ENCODE measurements at regions not wholly inside any gene's neighbourhood (a gene's known extent, or its start where the extent isn't known, plus 50 kb on each side); places are given as distances from the start of the nearest gene placed in this dataset.

DNA sequence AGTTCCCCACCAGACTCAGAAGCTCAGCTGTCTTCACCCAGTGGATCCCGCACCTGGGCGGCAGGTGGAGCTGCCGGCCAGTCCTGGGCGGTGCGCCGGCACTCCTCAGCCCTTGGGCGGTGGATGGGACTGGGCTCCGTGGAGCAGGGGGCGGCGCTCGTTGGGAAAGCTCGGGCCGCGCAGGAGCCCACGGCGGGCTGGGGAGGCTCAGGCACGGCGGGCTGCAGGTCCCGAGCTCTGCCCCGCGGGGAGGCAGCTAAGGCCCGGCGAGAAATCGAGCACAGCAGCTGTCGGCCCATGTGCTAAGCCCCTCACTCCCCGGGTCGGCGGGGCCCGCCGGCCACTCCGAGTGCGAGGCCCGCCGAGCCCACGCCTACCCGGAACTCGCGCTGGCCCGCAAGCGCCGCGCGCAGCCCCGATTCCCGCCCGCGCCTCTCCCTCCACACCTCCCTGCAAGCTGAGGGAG is 560.0 kb downstream of the BRINP1 start:
- no peak for DNase-seq

DNA sequence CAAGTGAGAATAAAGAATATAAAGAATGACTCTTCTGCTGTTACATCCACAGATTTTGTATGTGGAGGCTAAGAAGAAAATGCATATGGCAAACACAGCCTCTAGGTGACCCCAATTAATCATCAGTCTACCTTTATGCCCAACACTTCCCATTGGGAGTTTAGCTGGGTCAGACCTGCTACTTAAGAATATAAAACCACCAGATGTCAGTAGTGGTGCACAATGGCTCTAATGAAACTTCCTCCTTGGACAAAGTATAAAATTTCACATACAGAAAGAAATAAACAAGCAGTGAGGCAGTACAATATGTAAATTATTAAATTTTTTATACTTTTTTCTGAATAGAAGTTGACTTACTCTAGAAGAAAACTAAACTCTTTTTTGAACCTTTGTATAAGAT is 539.9 kb downstream of the BRINP1 start:
- no peak for DNase-seq

DNA sequence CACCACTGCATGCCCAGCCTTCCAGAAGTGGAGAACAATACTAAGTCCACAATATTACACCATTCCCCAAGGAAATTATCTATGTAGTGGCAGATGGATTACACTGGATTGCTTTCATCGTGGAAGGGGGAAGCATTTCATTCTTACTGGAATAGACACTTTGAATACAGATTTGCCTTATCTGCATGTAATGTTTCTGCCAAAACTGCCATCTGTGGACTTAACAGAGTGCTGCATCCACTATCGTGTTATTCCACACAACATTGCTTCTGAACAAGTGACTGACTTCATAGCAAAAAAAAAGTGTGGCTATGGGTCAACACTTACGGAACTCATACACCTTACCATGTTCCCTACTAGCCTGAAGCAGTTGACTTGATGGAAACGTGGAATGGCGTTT is 536.9 kb downstream of the BRINP1 start:
- DNase-seq, result no peak

DNA sequence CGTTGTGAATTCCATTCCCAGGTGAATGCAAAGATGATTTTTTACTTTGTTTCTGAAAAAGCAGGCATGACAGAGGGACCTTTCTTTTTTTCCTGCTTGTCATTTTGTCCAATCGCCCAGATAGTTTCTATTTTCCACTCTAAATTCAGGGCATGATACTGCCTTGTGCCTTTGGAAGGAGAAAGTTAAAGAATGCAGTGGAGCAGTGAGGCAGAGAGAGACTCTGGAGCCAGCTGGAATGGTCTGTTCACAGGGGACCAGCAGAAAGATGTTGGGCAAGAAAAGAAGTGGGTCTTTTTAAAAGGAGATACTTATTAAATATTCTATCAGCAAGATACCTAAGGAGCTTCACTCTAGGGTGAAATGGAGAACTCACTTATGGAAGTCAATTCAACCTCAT is 532.3 kb downstream of the BRINP1 start:
- no peak for DNase-seq

DNA sequence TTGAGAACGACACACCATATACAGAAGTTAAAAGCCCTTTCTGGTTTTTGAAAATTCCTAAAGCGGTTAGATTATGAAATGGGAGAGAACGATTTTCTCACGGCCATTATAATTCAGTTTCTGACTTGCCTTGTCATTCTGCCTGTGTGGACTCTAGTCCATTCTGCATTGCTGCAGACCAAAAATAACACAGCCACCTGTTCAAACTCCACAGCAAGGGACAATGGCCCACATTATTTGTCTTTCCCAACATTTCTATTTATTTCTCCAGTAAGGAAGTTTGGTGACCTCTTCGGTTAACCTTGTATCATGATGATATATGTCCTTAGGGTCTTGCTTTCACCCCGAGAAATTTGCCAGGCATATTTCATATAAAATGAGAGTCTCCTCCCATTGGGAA is 497.7 kb downstream of the BRINP1 start:
- DNase-seq, result no peak

DNA sequence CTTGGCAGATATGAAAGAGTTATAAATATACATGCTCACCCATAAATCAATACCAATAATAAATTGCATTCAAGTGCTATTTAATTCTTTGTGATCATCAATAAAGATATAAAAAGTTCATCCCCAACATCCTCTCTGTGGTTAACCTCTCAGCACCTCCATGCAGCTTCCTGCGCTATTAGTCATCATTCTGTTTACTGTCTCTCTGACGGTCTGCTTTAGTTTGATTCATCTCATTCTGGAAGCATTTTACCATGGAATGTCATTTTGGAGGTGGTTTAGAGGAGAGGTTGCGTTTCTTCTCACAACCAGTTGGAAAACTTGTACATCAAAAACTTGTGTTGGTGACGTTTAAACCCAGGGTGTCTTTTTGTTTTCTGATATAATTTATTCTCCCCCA is 486.6 kb downstream of the BRINP1 start:
- no peak for DNase-seq

DNA sequence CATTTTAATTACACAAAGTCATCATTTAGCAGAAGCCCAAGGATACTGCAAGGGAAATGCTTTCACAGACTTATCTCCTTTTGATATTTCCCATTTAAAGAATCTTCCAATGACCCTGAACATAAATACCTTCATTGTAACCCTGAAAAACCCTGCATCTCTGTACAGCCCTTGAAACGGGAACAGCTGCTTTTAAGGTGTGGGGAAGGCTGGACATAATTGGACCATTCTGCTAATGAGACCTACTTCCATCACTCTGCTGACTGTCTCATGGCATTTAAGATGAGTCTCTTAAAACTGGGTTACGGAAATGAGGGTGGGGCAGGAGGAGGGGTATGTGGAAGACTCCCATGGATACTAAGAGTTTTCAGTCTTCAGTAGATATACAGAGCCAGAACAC is 485.8 kb downstream of the BRINP1 start:
- DNase-seq, result no peak

DNA sequence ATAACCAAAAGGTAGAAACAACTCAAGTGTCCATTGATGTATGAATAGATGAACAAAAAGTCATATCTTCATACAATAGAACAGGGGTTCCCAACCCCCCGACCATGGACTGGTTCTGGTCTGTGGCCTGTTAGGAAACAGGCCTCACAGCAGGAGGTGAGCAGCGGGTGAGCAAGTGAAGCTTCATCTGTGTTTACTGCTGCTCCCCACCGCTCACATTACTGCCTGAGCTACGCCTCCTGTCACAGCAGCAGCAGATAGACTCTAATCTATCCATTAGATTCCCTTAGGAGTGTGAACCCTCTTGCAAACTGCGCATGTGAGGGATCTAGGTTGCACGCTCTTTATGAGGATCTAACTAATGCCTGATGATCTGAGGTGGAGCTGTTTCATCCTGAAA is 478.0 kb downstream of the BRINP1 start:
- DNase-seq, result no peak

DNA sequence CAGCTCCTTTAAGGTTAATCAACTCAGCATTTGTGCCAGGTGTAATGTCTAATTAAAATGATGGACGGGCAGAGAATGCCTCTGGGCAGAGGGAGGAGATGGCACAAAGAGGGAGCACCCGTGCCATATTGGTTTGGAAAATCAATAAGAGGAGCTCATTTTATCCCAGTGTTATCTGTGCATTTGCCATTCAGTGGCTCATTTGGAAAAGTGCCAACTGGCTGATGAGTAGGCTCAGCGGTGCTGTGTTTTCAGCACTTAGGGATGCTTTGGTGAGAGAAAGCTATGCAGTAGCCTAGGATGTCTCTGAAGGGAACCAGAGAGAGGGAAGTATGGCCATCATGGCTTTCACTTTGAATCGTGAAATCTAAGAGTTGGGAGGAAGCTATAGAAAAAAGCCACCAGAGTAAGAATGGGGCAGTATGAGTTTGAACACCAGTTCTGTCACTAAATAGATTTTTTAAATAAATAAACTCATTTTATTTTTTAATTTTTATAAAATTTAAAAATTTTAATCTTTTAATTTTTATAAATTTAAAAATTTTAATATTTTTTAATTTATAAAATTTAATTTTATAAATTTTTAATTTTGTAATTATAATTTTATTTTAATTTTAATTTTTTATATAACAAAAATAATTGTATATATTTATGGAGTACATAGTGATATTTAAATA is 472.8 kb downstream of the BRINP1 start:
- DNase-seq, result no peak

DNA sequence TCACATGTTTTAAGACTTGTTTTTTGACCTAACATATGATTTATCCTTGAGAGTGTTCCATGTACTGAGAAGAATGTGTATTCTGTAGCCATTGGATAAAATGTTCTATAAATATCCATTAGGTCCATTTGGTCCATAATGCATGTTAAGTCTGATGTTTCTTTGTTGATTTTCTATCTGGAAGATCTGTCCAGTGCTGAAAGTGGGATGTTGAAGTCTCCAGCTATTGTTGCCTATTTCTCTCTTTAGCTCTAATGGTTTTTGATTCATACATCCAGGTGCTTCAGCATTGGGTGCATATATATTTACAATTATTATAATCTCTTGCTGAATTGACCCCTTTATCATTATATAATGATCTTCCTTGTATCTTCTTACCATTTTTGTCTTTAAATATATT is 451.1 kb downstream of the BRINP1 start:
- no peak for DNase-seq

DNA sequence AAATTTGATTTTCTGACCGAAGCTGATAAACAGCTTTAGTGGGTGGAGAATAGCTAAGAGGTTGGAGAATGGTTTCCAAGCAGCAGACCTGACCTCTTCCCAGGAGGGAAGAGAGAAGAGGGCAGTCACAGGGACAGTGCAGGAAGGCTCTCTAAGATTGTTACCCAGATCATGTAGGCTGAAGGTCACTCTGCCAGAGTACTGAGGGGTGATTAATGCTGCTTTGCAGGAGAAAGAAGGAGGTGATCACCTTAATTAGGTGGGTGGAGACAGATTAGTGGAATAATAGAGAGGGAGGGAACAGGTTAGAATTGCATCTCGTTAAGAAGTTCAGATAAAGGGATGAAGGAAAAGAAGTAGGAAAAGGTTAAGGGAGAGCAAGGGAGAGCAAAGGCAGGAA is 440.5 kb downstream of the BRINP1 start:
- no peak for DNase-seq

DNA sequence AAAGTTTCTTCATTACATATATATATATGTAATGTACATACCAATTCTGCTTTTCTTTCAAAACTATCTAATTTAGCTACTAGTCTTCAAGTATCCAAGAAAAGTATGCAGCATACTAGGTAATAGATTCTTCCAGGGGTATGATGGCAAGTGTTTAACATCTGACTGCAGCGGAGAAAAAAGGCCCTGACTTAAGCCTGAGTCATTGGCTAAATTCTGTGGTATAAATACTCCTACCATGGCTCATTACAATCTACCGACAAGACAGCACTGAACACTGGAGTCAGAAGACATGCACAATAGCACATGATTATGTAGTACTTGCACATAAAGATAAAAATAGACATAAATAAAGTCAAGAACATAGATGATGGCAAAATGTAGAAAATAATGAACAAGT is 439.9 kb downstream of the BRINP1 start:
- DNase-seq, result no peak

DNA sequence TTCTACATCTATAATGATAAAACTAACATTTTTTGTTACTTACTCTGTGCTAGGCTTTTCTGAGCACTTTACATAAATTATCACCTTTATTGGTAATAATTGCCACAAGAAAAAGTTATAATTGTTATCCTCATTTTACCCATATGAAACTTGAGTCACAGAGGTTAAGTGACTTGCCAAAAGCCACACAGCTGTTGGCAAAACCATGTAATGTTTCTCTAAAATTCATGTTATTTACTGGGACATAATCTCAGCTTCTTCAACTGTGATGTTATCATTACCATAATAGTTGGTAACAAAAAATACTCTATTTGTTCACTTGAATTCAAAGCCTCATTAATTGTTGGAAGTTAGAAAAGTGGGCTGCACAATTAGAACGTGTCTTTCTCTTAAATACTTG is 437.3 kb downstream of the BRINP1 start:
- DNase-seq, result no peak

DNA sequence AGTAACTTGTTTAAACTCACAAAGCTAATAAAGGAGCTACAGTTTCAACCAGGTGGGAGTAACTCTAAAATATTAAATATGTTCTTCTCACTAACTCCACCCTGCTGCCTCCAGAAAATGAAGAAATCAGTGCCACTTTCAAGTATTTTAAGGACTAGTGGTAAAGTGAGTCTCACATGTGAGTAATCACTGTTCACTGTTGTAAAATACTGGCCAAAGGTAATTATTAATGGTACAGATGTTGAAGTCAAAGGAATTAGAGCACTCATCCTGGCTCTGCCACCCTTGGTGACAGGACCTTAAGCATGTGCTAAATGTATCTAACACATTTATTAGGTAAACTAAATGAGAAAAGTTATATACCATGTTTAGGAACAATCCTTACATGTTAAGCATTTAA is 430.7 kb downstream of the BRINP1 start:
- no peak for DNase-seq

DNA sequence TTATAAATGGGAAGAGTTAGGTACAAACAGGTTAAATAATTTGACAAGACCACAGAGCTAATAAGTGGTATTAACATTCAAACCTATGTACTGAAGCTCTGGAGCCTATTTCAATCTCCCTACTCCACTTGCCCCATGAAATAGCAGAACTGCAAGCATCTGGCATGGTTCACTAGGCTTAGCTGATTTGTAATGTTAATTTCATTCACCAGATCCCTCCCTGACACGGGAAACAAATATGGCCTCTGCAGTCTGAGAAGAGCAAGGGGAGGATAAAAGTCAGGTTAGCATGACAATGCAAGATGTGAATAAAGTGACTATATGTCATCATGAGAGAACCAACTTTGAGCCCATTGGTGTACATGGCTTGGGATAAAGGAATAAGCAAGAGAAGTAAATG is 428.8 kb downstream of the BRINP1 start:
- no peak for DNase-seq

DNA sequence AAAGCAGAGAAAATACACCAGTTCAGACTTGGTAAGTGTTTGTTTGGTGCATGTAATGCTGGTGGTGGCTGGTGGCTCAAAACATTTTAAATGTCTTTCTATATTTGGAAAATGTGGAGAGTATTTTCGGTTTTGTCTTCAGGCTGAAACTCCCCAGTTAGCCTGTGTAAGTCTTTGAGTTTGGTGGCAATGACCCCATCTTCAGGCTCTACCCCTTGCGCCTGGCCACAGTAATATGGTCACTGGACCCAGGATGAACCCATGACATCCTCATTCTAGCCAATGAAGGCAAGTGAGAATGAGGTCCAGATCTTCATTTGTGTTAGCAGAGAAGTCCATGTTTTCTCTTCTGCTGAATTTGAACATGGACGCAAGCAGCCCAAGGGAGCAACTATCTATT is 422.6 kb downstream of the BRINP1 start:
- DNase-seq, result no peak

DNA sequence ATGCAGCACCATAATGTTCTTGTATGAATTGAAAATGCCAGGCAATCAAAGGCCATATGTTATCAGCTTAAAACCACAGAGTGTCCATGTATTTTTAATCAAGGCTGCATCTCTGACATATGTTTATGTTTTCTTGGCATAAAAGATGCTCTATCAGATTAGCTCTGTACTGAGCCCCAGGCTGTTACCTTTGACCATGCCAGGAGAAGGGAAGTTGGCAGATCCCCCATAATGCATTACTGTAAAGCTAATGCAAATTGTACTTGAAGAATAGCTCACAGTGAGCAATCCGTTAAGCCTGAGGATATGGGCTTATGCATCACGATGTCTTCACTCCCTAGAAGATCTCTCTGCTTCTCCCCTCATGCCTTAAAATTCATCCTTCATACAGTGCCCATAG is 414.4 kb downstream of the BRINP1 start:
- no peak for DNase-seq

DNA sequence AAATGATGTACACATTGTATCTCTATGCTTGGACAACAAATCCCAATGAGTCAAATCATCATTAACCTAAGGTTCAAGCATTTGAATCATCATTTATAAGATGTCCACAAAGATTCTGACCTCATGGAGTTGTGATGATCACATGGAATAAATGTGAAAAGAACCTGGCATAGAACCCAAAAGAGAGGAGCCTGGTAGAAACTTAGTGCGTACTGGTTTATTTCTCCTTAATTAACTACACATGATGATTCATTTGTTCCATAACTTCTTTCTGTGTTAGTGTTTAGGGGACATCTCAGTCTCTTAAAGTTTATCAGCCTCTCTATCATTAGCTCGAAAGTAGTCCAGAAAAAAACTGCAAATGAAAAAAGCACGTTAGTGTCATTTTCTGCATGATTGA is 411.6 kb downstream of the BRINP1 start:
- no peak for DNase-seq

DNA sequence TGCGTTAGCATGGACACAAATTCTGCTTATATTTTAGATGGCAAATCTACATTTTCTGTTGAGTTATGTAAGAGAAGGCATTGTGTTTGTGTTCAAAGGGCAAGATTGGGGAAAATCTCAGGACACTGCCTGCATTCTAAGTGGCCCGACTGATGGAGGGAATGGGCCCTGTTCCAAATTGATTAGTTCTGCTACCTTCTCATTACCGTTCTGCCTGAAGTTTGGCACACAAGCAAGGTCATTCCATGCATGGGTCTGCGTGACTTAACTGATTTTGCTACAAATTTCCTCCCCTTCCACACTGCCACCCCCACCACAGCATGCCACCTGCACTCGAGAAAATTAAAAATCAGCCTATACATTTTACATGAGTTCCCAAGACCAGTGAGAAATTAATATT is 409.9 kb downstream of the BRINP1 start:
- DNase-seq, result no peak

DNA sequence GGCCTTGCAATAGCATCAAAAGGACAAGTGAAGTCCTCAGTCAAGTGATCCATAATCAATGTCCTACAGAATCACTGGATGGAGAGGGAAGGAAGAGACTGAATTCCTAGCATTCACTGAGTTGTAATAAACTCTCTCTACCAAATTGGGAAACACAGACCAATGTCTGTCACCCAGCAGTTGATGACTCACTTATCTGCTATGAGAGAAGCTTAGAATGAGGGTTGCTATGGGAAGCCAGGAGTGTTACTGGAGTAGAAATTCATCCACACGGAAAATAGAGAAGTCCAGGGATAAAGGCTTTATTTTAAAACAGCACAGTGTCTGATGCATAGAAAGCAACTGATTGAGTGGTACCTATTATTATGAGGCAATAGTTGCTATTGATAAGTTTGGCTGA is 407.4 kb downstream of the BRINP1 start:
- no peak for DNase-seq

DNA sequence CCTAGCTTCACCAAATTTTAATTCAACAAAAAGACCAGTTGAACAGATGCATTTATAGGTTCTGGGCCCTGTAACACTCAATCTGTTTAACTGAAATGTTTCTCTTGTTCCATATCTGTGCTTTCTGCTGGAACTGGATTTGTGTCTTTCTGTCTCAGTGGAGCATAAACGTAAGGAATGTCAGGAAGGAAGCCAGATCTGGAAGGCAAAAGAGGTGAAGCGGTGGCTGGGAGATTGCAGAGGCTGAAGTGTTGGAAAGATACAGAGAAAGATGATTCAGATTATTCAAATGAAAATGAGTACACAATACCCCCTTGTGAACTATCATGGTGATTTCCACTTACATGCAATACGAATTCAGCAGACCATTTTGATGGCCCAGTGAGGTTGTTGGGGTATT is 406.8 kb downstream of the BRINP1 start:
- no peak for DNase-seq

DNA sequence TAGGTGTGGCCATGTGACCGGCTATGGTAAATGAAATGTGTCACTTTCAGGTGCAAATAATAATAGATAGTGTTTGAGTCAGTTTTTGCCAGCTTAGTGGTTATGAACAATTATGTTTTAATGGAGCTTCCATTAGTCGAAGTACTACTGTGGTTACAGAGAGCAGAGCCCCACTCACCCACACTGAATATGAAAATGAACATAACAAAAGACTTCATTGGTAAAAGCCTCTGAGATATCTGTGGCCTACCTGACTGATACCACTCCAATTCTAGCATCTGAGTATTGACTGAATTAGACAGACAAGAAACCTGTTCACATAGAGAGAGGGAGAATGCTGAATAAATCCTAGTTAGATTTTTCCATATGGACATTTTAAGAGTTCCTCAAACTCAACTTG is 405.6 kb downstream of the BRINP1 start:
- no peak for DNase-seq

DNA sequence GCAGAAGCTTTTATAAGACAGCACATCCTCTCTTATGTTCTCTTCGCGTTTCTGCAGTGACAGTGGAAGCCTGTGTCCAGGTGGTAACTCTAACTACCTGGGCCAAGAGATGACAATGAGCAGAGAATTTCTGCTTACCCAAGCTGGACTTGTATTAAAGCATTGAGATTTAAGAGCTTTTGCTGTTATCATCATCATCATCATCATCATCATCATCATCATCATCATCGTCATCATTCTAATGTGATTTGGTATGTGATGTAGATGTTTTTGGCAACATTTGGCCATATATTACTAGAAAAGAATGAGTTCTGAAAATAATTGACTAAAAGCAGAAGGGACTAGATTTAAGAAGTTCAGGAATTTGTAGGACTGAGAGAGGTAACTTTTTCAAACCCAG is 401.3 kb downstream of the BRINP1 start:
- no peak for DNase-seq

DNA sequence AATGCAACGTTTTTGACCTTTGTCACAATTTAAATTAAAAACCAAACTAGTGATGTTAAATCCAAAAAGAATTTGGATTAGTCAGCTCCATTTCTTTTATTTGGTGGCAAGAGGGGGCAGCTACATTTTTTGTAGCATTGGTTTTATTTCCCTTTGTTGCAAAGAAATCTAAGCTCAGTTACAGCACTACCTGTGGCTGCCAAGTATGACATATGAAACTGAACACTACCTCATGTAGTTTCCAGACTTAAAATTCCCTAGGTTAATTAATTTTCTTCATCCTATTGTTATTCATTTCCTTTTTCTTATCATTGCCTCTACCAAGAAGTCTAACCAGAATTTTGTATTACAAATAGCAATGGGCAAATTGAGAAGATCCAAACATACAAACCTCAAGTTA is 393.5 kb downstream of the BRINP1 start:
- no peak for DNase-seq

DNA sequence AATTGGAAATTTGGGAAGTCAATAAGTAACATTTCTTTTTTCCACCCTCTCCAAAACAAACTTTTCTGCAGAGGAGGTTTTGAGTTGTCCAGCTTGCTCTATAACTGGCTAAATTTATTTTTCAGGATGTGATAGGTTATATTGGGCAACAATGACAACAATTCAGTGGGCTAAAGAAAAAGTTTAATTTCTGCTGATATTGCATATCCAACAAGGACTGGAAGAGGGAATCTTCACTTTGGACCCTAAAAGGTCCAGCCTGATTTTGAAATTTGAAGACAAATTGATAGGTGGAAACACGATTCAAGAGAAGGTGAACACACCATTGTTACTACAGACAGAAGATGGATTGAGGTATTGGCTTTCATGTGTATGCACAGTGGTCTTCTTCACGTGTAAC is 393.1 kb downstream of the BRINP1 start:
- no peak for DNase-seq

DNA sequence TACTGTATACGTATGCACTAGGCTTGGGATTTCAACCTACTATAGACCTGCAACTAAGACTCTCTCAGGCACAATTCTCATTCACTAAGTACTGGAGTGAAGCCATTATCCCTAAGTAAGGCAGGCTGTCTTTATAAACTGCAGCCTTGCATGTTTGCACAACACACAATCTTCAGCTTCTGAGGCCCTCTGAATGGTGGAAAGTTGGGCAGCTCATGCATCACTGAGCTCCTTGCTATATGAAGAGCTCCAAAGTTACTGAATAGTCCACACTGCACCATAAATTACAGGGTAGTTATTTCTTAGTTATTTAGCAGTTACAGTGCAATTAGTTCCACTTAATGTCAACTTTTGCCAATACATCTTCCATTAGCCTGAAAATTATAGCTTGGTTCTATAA is 384.6 kb downstream of the BRINP1 start:
- DNase-seq, result no peak

Data from NCI-H1930 (cell line).